ENCODE measurements at regions not wholly inside any gene's neighbourhood (a gene's known extent, or its start where the extent isn't known, plus 50 kb on each side); places are given as distances from the start of the nearest gene placed in this dataset.

GRCh38 chr11:71372693-71373657 lies 75.2 kb downstream of the DHCR7 start:
- TF ChIP-seq CTCF (IDR thresholded peaks at IDR 0.05) (no peak), POLR2A (IDR thresholded peaks at IDR 0.05) (no peak)
